ENCODE measurements at regions not wholly inside any gene's neighbourhood (a gene's known extent, or its start where the extent isn't known, plus 50 kb on each side); places are given as distances from the start of the nearest gene placed in this dataset.

GRCh38 chr2:52145005-52145404, 1113.1 kb upstream of the NRXN1 start (continued):
- TF ChIP-seq ZFP3 (tag by site-specific recombination; IDR thresholded peaks at IDR 0.05; ENCODE audit: low read depth): no peak
- TF ChIP-seq ZNF202 (tag by site-specific recombination; IDR thresholded peaks at IDR 0.05; ENCODE audit: borderline replicate concordance): no peak
- TF ChIP-seq HOXC10 (CRISPR knock-in tag; IDR thresholded peaks at IDR 0.05): no peak
- TF ChIP-seq ZNF23 (tag by site-specific recombination; IDR thresholded peaks at IDR 0.05; ENCODE audit: borderline replicate concordance): no peak
- no peak for TF ChIP-seq ZNF302 (tag by site-specific recombination; IDR thresholded peaks at IDR 0.05; ENCODE audit: low read depth)
- no peak for TF ChIP-seq ZNF624 (tag by site-specific recombination; IDR thresholded peaks at IDR 0.05)
- no peak for TF ChIP-seq ZNF843 (tag by site-specific recombination; IDR thresholded peaks at IDR 0.05)
- no peak for TF ChIP-seq YY2 (tag by site-specific recombination; IDR thresholded peaks at IDR 0.05)
- no peak for TF ChIP-seq ZNF449 (tag by site-specific recombination; IDR thresholded peaks at IDR 0.05)

- POLR2A ChIA-PET: no interaction called here
Measured at GRCh38 chr2:52144590-52144989, 1112.7 kb upstream of the NRXN1 start.

GRCh38 chr2:52141076-52141475, 1109.1 kb upstream of the NRXN1 start:
- Histone ChIP-seq H3K4me3 (ENCODE audit: low read depth, low read length) (no peak overlapping the region), H3K9me3 (ENCODE audit: control insufficient read depth, insufficient read depth, low read depth, low read length) (no peaks in the 10 kb centered on the region), H3K4me1 (ENCODE audit: control insufficient read depth, insufficient read depth, low read length) (no peaks in the 10 kb centered on the region), H3K36me3 (ENCODE audit: control insufficient read depth in 2 of 2, insufficient read depth in 1 of 2, low read length in 2 of 2) (no peaks in the 10 kb centered on the region), H3K27ac (ENCODE audit: extremely low read depth, low read depth, low read length) (no peak overlapping the region)
- ChIA-PET CTCF (no interaction called here), POLR2A (no interaction called here)
- TF ChIP-seq ZNF513 (tag by site-specific recombination; IDR thresholded peaks at IDR 0.05) (no peak), ZBTB49 (tag by site-specific recombination; IDR thresholded peaks at IDR 0.05; ENCODE audit: low read depth) (no peak), REPIN1 (tag by site-specific recombination; IDR thresholded peaks at IDR 0.05; ENCODE audit: low read depth) (no peak), ZNF48 (tag by site-specific recombination; IDR thresholded peaks at IDR 0.05) (no peak), ZNF571 (tag by site-specific recombination; IDR thresholded peaks at IDR 0.05) (no peak), GLI4 (tag by site-specific recombination; IDR thresholded peaks at IDR 0.05) (no peak), ZNF114 (tag by site-specific recombination; IDR thresholded peaks at IDR 0.05) (no peak)

More at GRCh38 chr2:52144590-52144989, 1112.7 kb upstream of the NRXN1 start:
- Histone ChIP-seq H3K4me3 (ENCODE audit: low read depth, low read length) (no peak overlapping the region), H3K36me3 (ENCODE audit: control insufficient read depth in 2 of 2, insufficient read depth in 1 of 2, low read length in 2 of 2) (no peaks in the 10 kb centered on the region), H3K9me3 (ENCODE audit: control insufficient read depth, insufficient read depth, low read depth, low read length) (no peaks in the 10 kb centered on the region), H3K27ac (ENCODE audit: extremely low read depth, low read depth, low read length) (no peak overlapping the region), H3K4me1 (ENCODE audit: control insufficient read depth, insufficient read depth, low read length) (no peaks in the 10 kb centered on the region)
- CTCF ChIA-PET: no interaction called here
- no peak for TF ChIP-seq SETDB1 (IDR thresholded peaks at IDR 0.05; ENCODE audit: insufficient read length, low read length)
- TF ChIP-seq HOXA7 (CRISPR knock-in tag; IDR thresholded peaks at IDR 0.05; ENCODE audit: borderline replicate concordance): no peak
- TF ChIP-seq ZNF18 (tag by site-specific recombination; IDR thresholded peaks at IDR 0.05): no peak
- TF ChIP-seq ZBTB11 (tag by site-specific recombination; conservative IDR thresholded peaks at IDR 0.05; ENCODE audit: low read depth): no peak
- TF ChIP-seq ZNF776 (tag by site-specific recombination; IDR thresholded peaks at IDR 0.05; ENCODE audit: borderline replicate concordance): no peak
- TF ChIP-seq ZNF549 (tag by site-specific recombination; IDR thresholded peaks at IDR 0.05): no peak
